Activated CD8-positive, alpha-beta T cell treated with anti-CD3 and anti-CD28 coated beads for 36 hours (primary cell): ENCODE measurements at regions not wholly inside any gene's neighbourhood (a gene's known extent, or its start where the extent isn't known, plus 50 kb on each side); places are given as distances from the start of the nearest gene placed in this dataset.

Experiments
- ATAC-seq: fragments of 200-7000 bp; cut with Tn5 transposase; one replicate; pipeline ENCODE4 v1.10.0; 2021; ENCODE audit warnings: mild to moderate bottlenecking, moderate library complexity
- CTCF ChIA-PET: fragments of 350-600 bp; sonication (Branson Sonifier 250); formaldehyde crosslinking; loops from one replicate; lab custom pipeline; 2021; ENCODE audit warnings: antibody characterized with exemption; lab: Charles Lee
- POLR2A ChIA-PET: fragments of 350-600 bp; sonication (Branson Sonifier 250); formaldehyde crosslinking; loops from one replicate; lab custom pipeline; 2021; ENCODE audit warnings: antibody characterized with exemption; lab: Charles Lee
- DNase-seq: peaks from one replicate; pipeline ENCODE4 v3.0.0-alpha.2; 2020
- H3K27ac Mint-ChIP-seq: one replicate; pipeline ENCODE4 v1.8.0; 2021; ENCODE audit warnings: mild to moderate bottlenecking, mixed read lengths
- H3K27me3 Mint-ChIP-seq: one replicate; pipeline ENCODE4 v1.8.0; 2021; ENCODE audit warnings: mixed read lengths
- H3K36me3 Mint-ChIP-seq: one replicate; pipeline ENCODE4 v1.8.0; 2021; ENCODE audit warnings: low read depth, mixed read lengths
- H3K4me1 Mint-ChIP-seq: one replicate; pipeline ENCODE4 v1.8.0; 2021; ENCODE audit warnings: low read depth, mixed read lengths
- H3K4me3 Mint-ChIP-seq: one replicate; pipeline ENCODE4 v1.8.0; 2021; ENCODE audit warnings: mild to moderate bottlenecking, moderate library complexity, mixed read lengths
- H3K9me3 Mint-ChIP-seq: one replicate; pipeline ENCODE4 v1.8.0; 2021; ENCODE audit warnings: mixed read lengths
- CTCF ChIP-seq: fragments of 200-600 bp; IDR thresholded peaks from one replicate; pipeline ENCODE4 v1.8.0; 2022; ENCODE audit warnings: antibody characterized with exemption, mild to moderate bottlenecking
- intact Hi-C: fragments of 100-400 bp; cut with micrococcal nuclease; formaldehyde crosslinking; loops from one replicate; pipeline ENCODE4 v1.10.0; 2022

DNA sequence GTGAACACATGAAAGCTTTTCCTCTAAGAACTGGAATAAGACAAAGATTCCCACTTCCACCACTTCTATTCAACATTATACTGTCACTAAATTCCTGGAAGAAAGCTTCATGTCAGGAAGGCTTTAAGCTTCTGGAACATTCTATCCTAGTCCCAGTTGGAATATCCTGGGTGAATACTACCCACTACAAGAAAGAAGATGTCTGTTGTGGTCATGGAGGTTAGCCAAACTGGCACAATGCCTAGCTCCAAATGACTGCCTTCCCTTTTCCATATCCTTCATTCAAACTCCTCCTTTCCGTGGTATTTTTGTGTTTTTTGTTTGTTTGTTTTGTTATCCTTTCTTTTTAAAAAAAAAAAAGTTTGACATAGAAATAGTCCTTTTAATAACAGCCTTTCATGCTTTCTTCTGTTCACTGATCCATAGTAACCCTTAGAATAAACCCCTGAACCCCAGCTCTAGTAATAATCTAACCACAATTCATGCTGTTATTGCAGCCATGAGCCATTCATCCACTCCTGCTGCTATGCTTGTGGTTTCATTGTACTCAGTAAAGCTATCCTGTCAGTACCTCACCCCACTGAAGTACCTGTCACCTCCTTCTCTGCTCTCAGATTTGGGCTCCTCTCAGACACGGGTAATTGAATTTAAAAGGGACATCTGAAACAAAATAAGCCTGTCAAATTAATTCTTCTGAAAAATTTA, 447.5 kb downstream of the IGSF11 start:
- Mint-ChIP-seq H3K4me3 (no peak overlapping the region), H3K4me1 (no peaks in the 10 kb centered on the region), H3K9me3 (no peaks in the 10 kb centered on the region), H3K27ac (no peak overlapping the region), H3K27me3 (no peaks in the 10 kb centered on the region), H3K36me3 (no peaks in the 10 kb centered on the region)
- ATAC-seq: no peak
- no peak for DNase-seq
- POLR2A ChIA-PET: no interaction called here
- TF ChIP-seq CTCF: no peak
- CTCF ChIA-PET: no interaction called here
- intact Hi-C loops: no loop called here

DNA sequence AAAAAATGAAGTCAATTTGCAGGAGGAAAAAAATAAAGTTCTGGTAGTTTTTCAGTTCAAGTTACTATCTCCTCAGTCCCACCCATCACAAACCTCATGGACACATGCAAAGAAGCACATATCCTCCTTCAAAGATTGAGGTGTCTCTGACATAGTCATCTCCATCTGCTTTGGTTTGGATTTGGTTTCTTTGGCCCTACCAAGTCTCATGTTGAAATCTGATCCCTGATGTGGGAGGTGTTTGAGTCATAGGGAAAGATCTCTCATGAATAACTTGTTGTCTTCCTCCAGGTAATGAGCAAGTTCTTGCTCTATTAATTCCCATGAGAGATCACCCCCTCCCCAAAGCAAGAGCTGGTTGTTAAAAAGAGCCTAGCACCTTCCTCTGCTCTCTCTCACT, 446.8 kb downstream of the IGSF11 start:
- Mint-ChIP-seq H3K9me3 (peaks cover 3% of the 10 kb centered on the region), H3K4me1 (no peaks in the 10 kb centered on the region), H3K4me3 (no peak overlapping the region), H3K27me3 (no peaks in the 10 kb centered on the region), H3K36me3 (no peaks in the 10 kb centered on the region), H3K27ac (no peak overlapping the region)
- intact Hi-C loops: no loop called here
- TF ChIP-seq CTCF: no peak
- no peak for ATAC-seq
- CTCF ChIA-PET: no interaction called here
- no peak for DNase-seq
- POLR2A ChIA-PET: no interaction called here

DNA sequence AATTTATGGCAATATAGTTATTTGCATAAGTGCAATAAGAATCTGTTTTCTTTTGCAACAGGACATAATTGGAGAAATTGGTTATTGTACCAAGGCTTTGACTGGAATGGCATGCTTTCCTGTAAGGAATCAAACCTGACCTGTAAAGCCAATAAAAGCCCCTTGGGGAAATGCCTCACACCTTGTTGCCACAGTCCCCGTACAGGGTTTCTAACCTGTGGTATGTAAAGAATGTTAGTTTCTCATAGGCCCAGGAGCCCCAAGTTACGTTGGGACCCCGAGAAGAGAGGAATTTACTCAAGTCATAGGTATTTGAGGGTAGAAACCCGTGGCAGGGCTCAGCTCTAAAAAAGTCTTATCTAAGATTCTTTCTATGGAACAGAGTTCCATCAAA, 441.4 kb downstream of the IGSF11 start:
- no peak for ATAC-seq
- TF ChIP-seq CTCF: no peak
- intact Hi-C loops: no loop called here
- H3K4me3 Mint-ChIP-seq: no peak overlapping the region
- peaks cover 10% of the 10 kb centered on the region for H3K9me3 Mint-ChIP-seq
- no peaks in the 10 kb centered on the region for H3K4me1 Mint-ChIP-seq
- no peak overlapping the region for H3K27ac Mint-ChIP-seq
- H3K27me3 Mint-ChIP-seq: no peaks in the 10 kb centered on the region
- no peak for DNase-seq
- CTCF ChIA-PET: no interaction called here
- POLR2A ChIA-PET: no interaction called here
- no peaks in the 10 kb centered on the region for H3K36me3 Mint-ChIP-seq

- no peaks in the 10 kb centered on the region for H3K36me3 Mint-ChIP-seq
- POLR2A ChIA-PET: no interaction called here
- no peak overlapping the region for H3K27ac Mint-ChIP-seq
- ATAC-seq: no peak
- CTCF ChIA-PET: no interaction called here
- TF ChIP-seq CTCF: no peak
- no peaks in the 10 kb centered on the region for H3K4me1 Mint-ChIP-seq
- DNase-seq: no peak
- H3K9me3 Mint-ChIP-seq: peaks cover 10% of the 10 kb centered on the region
- intact Hi-C loops: no loop called here
- no peak overlapping the region for H3K4me3 Mint-ChIP-seq
- no peaks in the 10 kb centered on the region for H3K27me3 Mint-ChIP-seq
Observed at GRCh38 chr3:118597184-118597583, 437.5 kb downstream of the IGSF11 start.

GRCh38 chr3:118607915-118608820, 426.5 kb downstream of the IGSF11 start:
- intact Hi-C loops: no loop called here
- ChIA-PET POLR2A (no interaction called here), CTCF (no interaction called here)
- H3K36me3 Mint-ChIP-seq: no peaks in the 10 kb centered on the region
- TF ChIP-seq CTCF: no peak
- H3K27me3 Mint-ChIP-seq: no peaks in the 10 kb centered on the region
- DNase-seq: no peak
- ATAC-seq: no peak
- H3K9me3 Mint-ChIP-seq: peaks cover 4% of the 10 kb centered on the region
- H3K4me3 Mint-ChIP-seq: no peak overlapping the region
- H3K27ac Mint-ChIP-seq: no peak overlapping the region
- H3K4me1 Mint-ChIP-seq: no peaks in the 10 kb centered on the region
